Gastroesophageal sphincter (tissue), 4 donors: ENCODE measurements at regions not wholly inside any gene's neighbourhood (a gene's known extent, or its start where the extent isn't known, plus 50 kb on each side); places are given as distances from the start of the nearest gene placed in this dataset.

Experiments
- ATAC-seq: fragments of 150-250 bp; one replicate; pipeline ENCODE4 v1.9.1; 2016; ENCODE audit warnings: mild to moderate bottlenecking, moderate library complexity
- H3K27ac ChIP-seq, 4 donors: fragments of 200-600 bp; sonication (generic) in 3 of 4; 1 replicate in 3 of 4; 2 replicates in 1 of 4; pipeline ENCODE4 v1.5.1; 2016 to 2019
- H3K27me3 ChIP-seq: fragments of 200-600 bp; sonication (generic); one replicate; pipeline ENCODE4 v1.5.1; 2019
- H3K36me3 ChIP-seq, 2 donors: fragments of 200-600 bp; sonication (generic); one replicate each; pipeline ENCODE4 v1.5.1; 2019; ENCODE audit warnings: control low read depth in 1 of 2
- H3K4me1 ChIP-seq, 3 donors: fragments of 200-600 bp; sonication (generic); 1 replicate in 2 of 3; 2 replicates in 1 of 3; pipeline ENCODE4 v1.5.1; 2016 to 2019; ENCODE audit warnings: control low read depth in 2 of 3
- H3K4me3 ChIP-seq, 2 donors: fragments of 200-600 bp; sonication (generic); one replicate each; pipeline ENCODE4 v1.5.1; 2019; ENCODE audit warnings: mild to moderate bottlenecking in 1 of 2, moderate library complexity in 1 of 2
- H3K9me3 ChIP-seq, 3 donors: fragments of 200-600 bp; sonication (generic); one replicate each; pipeline ENCODE4 v1.5.1; 2017 to 2019; ENCODE audit warnings: control low read depth in 2 of 3
- CTCF ChIP-seq, 4 experiments: fragments of 200-600 bp in 2 of 4; fragments of 450-650 bp in 2 of 4; sonication (generic) in 1 of 4; IDR thresholded peaks; one replicate each; pipeline ENCODE4 v1.5.1; 2017 to 2019; ENCODE audit warnings: antibody characterized with exemption in 4 of 4, mild to moderate bottlenecking in 2 of 4, moderate library complexity in 2 of 4
- EP300 ChIP-seq: sonication (generic); formaldehyde crosslinking; IDR thresholded peaks from one replicate; pipeline ENCODE4 v1.6.1; 2017; ENCODE audit warnings: antibody characterized with exemption, mild to moderate bottlenecking
- POLR2A ChIP-seq, 2 donors: fragments of 450-650 bp; IDR thresholded peaks; one replicate each; pipeline ENCODE4 v1.6.1; 2017; ENCODE audit warnings: antibody characterized with exemption in 2 of 2, mild to moderate bottlenecking in 2 of 2, moderate library complexity in 1 of 2
- POLR2AphosphoS5 ChIP-seq: sonication (generic); formaldehyde crosslinking; IDR thresholded peaks from one replicate; pipeline ENCODE4 v1.6.1; 2017; ENCODE audit warnings: antibody characterized with exemption
- WGBS, 2 donors: methylation state at CpG; one replicate each; pipeline ENCODE4 v1.1.5; 2018; ENCODE audit warnings: low coverage in 1 of 2; 5-methylcytosine and 5-hydroxymethylcytosine counted together

- TF ChIP-seq POLR2AphosphoS5 (no peak), POLR2A (IDR thresholded peaks at IDR 0.05) (no peak), EP300 (no peak), CTCF (IDR thresholded peaks at IDR 0.05) (no peak)
These were observed 788.6 kb downstream of the TDRD15 start for GRCh38 chr2:21912405-21912804.

GRCh38 chr2:21915201-21915600, 791.4 kb downstream of the TDRD15 start:
- Histone ChIP-seq H3K36me3 (no peaks in the 10 kb centered on the region), H3K27me3 (no peaks in the 10 kb centered on the region), H3K4me3 (no peak overlapping the region), H3K4me1 (no peaks in the 10 kb centered on the region), H3K27ac (no peak overlapping the region), H3K9me3 (no peaks in the 10 kb centered on the region)
- no peak for ATAC-seq
- no peak for TF ChIP-seq EP300
- TF ChIP-seq CTCF (IDR thresholded peaks at IDR 0.05) = no peak
- TF ChIP-seq POLR2AphosphoS5 = no peak
- no peak for TF ChIP-seq POLR2A (IDR thresholded peaks at IDR 0.05)
- WGBS, 2 donors = 92 to 100% methylated on average over 1 of the region's 1 CpG

More at GRCh38 chr2:21912405-21912804, 788.6 kb downstream of the TDRD15 start:
- Histone ChIP-seq H3K36me3 (no peaks in the 10 kb centered on the region), H3K4me1 (no peaks in the 10 kb centered on the region), H3K27ac (no peak overlapping the region), H3K27me3 (no peaks in the 10 kb centered on the region), H3K9me3 (no peaks in the 10 kb centered on the region), H3K4me3 (no peak overlapping the region)
- WGBS, 2 donors = 80 to 89% methylated on average over 2 to 3 of the region's 3 CpGs
- no peak for ATAC-seq

- Histone ChIP-seq H3K27ac (no peak overlapping the region), H3K27me3 (no peaks in the 10 kb centered on the region), H3K4me3 (no peak overlapping the region), H3K36me3 (no peaks in the 10 kb centered on the region), H3K9me3 (no peaks in the 10 kb centered on the region), H3K4me1 (no peaks in the 10 kb centered on the region)
- WGBS, 2 donors = 35 to 37% methylated on average over 5 to 6 of the region's 6 CpGs
- no peak for ATAC-seq
- TF ChIP-seq CTCF (IDR thresholded peaks at IDR 0.05) = no peak
- no peak for TF ChIP-seq EP300
These were observed 793.3 kb downstream of the TDRD15 start for GRCh38 chr2:21916934-21917522.

GRCh38 chr2:21920721-21921120, 797.0 kb downstream of the TDRD15 start:
- Histone ChIP-seq H3K27ac (no peak overlapping the region), H3K27me3 (no peaks in the 10 kb centered on the region), H3K9me3 (peaks cover 0 to 15% (median 0%) of the 10 kb centered on the region in 3 donors), H3K36me3 (no peaks in the 10 kb centered on the region), H3K4me1 (no peaks in the 10 kb centered on the region), H3K4me3 (no peak overlapping the region)
- TF ChIP-seq POLR2AphosphoS5 (no peak), EP300 (no peak), CTCF (IDR thresholded peaks at IDR 0.05) (no peak), POLR2A (IDR thresholded peaks at IDR 0.05) (no peak)
- WGBS, 2 donors = 78 to 79% methylated on average over 3 to 4 of the region's 4 CpGs
- ATAC-seq = no peak

DNA sequence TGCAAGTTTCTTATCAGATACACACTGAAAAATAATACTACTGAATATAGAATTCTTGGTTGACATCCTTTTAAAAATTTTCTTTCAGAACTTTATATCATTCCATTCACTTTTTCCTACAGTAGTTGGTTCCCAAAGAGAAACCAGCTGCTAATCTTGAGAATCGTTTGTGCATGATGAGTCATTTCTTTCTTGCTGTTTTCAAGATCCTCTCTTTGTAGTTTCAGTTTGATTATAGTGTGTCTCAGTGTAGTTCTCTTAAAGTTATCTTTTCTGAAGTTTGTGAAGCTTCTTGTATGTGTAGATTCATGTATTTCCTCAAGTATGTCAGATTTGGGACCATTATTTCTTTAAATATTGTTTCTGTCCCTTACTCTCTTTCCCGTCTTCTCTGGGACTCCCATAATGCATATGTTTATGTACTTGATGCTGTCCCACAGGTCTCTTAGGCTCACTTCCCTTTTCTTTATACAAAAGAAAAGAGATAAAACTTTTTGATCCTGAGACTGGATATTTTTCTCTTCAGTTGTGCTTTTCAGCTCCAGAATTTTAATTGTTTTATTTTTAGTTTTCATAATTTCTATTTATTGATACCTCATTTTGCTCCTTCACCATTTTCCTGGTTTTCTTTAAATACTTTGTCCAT, 801.0 kb downstream of the TDRD15 start:
- no peaks in the 10 kb centered on the region for H3K4me1 ChIP-seq
- no peak for TF ChIP-seq CTCF (IDR thresholded peaks at IDR 0.05)
- TF ChIP-seq EP300 = no peak
- TF ChIP-seq POLR2AphosphoS5 = no peak
- TF ChIP-seq POLR2A (IDR thresholded peaks at IDR 0.05) = no peak
- 73 to 81% methylated on average over 2 of the region's 2 CpGs for whole genome bisulfite sequencing, 2 donors

More for the DNA sequence above, 801.0 kb downstream of the TDRD15 start:
- H3K27me3 ChIP-seq = no peaks in the 10 kb centered on the region
- ATAC-seq = no peak
- H3K4me3 ChIP-seq = no peak overlapping the region
- no peak overlapping the region for H3K27ac ChIP-seq
- H3K36me3 ChIP-seq = no peaks in the 10 kb centered on the region
- H3K9me3 ChIP-seq = peaks cover 0 to 21% (median 0%) of the 10 kb centered on the region in 3 donors
